NCI-H226 (cell line): ENCODE measurements at regions not wholly inside any gene's neighbourhood (a gene's known extent, or its start where the extent isn't known, plus 50 kb on each side); places are given as distances from the start of the nearest gene placed in this dataset.

Source experiments
- DNase-seq: peaks from one replicate; pipeline ENCODE4 v3.0.0-alpha.2; 2015

DNA sequence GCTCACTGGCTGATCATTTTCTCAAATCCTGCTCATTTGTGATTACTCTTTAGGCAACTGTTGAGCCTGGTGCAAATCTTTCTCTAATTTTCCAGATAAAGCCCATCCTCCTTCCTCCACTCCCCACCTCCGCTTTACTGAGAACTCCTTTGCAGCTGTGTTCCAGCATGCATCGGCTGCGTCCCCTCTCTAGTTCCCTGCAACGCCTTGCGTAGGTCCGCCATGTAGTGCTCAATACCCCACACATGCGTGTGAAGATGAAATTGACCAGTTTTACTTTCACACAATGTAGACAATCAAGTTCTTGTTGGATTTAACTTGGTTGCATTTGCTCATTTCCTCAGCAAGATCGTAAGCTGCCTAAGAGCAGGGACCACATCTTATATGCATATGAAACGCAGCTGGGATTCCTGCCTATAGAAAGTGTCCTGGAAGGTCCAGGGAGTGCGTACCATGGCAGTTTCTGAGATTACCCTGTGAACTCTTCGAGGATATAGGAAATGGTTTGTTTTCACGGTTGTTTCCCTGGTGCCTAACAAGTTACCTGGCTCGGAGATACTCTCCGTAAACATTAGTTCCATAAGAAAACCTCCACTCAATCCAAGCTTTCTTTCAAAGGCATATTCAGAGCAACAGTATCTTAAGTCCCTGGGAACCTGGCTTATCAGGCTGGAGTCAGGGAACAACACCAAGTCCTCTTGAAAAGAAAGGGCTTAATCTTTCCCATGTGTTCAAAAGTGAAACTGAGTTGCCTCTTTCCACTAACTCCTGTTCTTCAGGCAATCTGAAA lies 766.4 kb upstream of the ID2 start:
- DNase-seq: no peak

DNA sequence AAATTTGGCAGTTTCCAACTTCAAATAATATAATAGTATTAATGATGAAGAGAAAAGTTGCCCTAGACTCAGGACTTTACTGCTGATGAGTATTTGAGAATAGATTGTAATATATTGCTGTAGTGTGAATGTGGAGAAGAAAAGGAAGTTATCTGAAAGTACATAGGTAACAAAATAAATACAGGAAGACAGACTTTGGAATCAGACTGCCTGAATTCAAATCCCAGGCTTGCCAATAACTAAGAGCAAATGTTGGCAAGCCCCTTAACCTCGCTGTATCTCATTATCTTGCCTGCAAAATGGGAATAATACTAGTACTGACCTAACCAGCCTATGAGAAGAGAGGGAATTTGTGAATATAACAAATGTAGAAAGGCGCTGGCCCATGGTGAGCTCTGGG lies 765.2 kb upstream of the ID2 start:
- DNase-seq: no peak

DNA sequence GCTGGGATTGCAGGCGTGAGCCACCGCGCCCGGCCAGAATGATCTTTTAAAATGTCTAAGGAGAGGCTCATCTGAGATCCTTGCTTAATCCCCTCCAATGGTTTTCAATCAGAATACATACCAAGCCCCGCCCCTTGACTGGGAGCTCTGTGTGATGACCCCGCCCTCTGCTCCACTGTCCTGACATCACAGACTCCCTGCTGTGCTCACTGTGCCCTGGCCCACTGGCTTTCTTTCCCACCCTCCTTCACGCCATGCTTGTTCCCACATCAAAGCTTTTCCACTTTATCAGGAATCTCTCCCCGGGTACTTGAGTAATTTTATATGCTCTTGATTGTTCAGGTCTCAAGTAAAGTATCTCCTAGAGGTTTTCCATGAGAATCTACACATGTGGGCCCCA lies 762.3 kb upstream of the ID2 start:
- no peak for DNase-seq

DNA sequence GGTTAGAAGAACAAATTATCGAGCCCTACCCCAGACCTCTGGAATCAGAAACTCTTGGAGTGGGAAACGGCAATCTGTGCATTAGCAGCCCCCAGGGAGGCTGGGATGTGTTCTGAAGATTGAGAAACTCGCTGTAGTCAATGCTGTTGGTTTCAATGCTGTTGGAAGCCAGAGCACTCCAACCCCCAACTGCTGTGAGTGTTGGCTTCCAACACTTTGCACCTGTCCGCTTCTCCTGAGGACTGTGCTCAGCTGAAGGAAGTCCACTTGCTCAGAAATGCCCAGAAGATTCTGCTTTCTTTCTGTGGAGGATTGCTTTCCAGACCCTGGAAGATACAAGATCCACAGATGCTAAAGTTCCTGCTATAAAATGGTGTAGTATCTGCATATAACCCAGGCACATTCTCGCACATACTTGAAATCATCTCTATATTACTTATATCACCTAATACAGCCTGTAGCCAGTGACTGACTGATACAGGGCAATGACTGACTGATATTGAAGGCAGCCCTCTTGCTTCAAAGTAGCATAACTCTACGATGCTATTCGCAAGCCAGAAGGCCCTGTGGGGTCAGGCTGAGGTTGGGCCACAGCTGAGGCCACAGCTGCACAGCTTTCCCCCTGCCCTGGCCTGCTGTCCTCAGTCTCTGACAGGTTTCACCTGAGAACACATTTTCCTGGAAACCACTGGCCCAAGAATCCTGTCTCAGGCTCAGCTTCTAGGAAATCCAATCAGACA lies 757.7 kb upstream of the ID2 start:
- no peak for DNase-seq

DNA sequence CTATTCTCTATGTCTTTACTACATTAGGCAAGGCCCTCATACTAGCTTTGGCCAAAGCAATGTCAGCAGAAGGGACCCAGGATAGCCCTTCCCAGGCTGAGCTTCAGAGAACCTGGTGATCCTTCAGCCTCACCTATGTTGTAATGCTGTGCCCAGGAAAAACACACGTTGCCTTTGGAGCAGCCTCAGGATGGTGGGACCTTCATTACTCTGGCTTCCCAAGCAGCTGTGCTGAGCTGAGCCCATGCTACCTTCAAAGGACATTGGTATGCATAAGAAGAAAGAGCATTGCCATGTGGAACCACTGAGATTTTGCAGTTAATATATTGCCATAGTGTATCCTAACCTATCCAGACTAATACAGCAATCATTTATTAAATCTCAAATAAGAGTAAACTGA lies 756.4 kb upstream of the ID2 start:
- no peak for DNase-seq

DNA sequence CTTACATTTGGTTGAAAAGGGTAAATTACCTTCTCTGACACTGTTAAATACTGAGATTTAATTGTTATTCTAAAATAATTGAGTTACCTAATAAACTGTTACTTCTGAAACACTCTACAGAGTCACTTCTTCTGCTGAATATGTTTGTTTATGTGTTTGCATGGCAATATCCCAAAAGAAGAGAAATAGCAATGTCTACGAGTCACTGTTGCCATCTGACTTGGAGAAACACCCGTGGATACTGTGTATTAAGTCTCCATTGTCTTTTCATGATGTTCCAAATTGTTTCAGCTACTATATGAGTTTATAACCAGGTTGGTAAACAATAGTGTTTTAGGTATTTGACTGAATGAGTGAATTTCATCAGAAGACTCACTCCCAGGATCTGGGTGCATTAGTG lies 754.2 kb upstream of the ID2 start:
- no peak for DNase-seq

DNA sequence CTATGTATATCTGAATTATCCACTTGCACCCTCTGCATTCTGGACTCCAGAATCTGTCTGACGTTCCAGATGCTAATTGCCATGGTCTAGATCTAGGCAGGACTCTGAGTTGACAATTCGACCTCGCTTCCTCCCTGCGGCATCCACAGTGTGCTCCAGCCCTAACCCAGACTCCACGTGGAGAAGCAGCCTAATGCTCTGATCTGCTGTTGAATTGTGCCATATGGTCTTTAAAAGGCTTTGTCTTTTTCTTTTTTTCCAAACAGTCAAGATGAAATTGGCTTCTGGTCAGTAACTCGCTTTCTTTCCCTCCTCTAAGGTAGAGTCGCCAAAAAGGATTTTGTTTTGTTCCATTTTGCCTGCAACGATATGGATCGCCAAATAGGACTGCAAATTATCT lies 752.6 kb upstream of the ID2 start:
- no peak for DNase-seq

DNA sequence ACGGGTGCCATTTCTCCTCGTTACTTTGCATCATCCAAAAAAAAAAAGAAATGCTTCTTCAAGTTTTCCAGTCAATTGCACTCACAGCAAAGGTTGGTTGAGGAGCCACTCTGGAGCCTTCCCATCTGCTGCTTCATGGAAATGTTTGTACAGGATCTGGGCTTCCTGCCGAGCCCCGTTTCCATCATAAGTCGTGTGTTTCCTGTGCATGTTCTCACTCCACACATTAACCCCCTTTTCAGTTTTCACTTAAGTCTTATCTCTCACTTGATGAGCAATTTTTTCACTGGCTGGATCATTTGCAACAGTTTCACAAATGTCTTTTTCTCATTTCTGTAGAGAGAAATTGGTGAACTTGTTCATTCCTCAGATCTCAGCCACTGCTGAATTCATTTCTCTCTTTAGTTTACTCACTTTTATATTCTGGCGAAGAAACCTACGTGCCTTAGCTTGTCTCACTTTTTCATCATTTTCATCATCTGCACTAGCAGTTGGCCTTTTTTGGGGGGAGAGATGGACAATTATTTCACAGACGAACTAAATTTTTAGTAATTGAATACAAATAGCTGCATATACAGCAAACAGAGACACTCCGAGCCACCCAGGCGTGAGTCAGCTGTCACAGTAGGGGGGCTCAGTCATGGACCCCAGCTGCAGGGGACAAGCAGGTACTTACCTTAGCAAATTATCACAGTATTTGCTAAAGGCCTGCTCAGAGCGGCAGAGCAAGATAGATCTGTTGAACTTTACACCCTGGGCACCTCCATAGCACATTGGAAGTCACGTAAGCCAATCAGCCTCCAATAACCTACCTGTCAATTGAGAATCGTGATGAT lies 750.8 kb upstream of the ID2 start:
- no peak for DNase-seq

DNA sequence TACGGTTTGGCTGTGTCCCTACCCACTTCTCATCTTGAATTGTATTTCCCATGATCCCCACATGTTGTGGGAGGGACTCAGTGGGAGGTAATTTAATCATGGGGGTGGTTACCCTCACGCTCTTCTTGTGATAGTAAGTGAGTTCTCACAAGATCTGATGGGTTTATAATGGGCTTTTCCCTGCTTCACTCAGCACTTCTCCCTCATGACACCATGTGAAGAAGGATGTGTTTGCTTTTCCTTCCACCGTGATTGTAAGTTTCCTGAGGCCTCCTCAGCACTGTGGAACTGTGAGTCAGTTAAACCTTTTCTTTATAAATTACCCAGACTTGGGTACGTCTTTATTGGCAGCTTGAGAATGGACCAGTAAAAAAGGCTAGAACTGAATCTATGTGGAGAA lies 750.0 kb upstream of the ID2 start:
- DNase-seq: no peak

DNA sequence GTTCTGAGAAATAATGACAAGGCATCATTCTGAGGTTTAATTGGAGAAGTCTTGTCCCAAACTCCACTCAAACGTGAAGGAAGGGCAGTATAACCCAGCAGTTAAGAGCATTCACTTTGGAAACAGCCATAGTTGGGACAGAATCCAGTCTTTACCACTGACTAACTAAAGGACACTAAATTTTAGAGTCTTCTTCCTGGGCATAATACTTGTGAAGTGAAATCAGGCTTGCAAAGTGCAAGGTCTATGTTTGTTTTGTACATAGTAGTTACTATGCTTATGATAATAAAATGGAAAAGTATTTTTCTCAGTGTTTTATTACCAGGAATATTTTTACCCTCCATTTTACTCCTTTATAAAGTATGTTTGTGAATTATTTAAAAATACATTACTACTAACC lies 748.2 kb upstream of the ID2 start:
- DNase-seq: no peak

DNA sequence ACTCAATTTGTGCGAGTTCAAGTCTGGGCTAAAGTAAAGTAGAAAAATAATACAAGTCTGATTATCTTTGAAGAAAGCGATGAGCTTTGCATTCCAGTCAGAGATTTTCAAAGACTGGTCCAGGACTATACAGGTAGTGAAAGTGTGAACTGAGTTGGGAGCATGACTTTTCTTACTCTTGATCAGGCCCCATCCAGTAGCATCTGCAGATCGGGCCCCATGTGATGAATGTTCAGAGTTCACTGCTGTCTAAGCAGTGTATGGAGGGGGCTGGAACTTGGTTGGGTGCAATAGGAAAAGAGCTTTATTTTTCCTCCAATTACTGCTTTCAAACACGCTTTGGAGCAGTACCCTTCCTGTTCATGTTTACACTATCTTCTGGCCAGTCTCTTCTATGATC lies 747.4 kb upstream of the ID2 start:
- DNase-seq: no peak

DNA sequence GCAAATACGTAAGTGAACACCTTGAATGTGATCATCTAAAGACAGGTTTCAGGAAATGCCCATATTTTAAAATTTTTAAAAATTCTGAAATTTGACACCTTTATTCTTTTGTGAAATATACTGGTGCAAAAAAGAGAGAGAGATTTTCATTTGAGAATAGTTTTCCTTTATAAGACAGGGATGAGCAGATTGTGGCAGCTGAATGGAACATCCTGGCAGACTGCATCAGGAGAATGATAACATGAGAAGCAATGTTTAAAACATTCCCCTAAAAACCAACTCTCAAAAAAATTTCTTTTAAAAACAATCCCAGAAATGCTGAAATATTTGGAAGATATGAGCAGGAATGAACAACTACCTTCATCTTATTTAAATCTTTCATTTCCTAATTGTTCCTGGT lies 744.8 kb upstream of the ID2 start:
- no peak for DNase-seq

DNA sequence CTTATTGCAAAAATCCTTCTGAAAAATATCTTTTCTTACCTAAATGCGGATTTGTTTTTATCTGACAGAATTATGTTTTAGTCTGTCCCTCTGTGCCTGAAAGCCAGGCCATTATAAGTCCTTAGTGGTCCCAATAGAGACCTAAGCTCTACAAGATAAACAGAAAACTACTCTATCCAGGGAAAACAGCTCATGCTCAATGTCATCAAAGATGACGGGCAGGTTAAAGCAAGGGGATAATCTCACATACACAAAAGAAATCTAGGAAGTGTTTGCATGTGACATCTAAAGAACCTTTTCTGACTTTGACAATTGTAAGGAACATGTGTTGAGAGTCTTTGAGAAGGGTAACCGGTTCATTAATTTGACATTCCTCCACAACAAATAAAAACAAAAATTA lies 741.1 kb upstream of the ID2 start:
- DNase-seq: no peak

DNA sequence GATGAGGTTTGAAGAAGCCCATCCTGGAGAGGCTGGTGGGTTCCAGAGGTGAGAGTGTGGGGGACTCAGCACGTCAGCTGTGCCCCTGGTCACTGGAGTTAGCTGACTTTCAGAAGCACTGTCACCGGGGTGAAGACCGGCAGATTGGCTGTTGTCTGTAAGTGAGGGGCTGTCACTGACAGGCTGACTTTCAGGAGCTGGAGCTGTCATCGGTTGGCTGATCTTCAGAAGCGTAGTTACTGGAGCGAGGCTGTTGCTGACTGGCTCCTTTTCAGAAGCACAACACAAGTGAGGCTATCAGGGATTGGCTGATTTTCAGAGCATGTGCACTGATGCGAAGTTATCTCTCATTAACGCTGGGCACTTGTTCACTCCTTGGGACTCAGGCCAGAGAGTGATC lies 738.4 kb upstream of the ID2 start:
- DNase-seq: no peak

DNA sequence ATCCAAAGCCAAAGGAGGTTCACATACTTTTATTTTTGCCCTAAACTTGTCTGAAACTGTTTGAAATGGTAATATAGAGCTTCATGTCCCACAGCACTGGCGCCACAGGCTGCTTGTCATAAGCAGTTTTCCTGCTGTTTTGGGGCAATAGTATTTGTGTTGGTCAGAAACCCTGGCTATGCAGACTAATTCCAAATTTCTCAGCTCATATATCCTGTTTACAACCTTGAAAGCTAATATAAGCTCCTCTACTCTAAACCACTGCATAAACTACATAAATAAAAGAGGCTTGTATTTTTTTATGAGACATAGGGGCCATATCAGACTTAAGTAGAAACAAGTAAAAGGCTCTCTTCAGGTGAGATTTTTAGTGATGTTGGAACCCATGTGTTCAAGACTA lies 736.8 kb upstream of the ID2 start:
- no peak for DNase-seq

DNA sequence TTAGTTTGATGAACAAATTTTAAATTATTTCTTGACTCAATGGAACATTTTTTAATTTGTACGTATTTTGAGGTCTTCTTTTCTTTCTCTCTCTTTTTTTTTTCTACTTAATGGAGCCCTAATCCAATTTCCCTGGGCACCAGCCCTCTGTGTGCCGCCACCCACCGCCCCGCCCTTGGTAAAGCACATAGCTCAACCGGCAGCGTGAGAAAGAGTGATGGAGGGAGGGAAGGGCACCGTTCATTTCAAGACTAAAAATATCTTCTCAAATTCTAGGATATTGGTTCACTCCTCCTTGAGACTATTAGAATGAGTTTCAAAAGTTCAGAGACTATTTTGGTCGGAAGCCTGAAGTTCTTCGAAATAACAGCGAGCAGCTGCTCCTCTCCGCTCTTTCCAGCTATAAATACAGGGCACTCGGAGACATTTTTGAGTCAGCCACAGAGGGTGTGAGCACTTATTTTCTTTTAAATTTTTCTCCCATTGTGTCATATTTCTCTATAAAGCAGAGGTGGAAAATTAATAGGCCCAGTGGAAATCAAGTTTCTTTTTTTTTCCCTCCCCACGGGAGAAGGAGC lies 731.7 kb upstream of the ID2 start:
- no peak for DNase-seq

DNA sequence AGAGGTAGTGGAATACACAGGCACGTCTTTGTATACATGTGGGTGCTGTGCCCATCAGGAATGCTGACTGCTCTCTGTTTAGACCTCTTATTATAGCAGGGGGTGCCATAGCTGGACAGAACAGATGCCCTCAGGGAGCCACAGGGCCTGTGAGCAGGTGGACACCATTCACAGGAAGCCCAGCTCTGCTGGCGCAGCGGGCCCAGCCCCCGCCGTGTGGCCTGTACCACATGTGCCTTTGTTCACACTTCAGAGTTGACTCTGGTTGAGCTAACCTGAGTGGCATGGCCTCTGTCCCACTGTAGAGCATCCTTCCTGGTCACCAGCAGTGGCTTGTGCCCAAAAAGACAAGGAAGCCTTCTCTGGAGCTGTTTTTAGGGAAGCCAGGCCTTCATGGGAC lies 730.9 kb upstream of the ID2 start:
- DNase-seq: no peak

DNA sequence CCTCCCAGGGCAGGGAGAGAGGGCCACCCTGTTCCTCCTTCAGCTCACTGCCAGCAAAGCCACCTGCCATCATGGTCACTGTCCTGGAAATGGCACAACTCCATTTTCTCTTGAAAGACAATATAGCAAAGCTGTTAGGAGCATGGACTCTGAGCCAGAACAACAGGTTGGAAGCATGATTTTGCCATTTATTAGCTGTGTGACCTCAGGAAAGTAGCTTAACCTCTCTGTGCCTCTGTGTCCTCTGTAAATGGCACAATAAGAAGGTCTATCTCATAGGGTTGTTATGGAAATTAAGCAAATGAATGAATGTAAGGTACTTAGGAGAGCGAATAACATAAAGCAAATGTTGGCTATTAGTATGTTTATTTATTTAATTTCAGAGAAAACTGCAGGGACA lies 730.4 kb upstream of the ID2 start:
- DNase-seq: no peak

DNA sequence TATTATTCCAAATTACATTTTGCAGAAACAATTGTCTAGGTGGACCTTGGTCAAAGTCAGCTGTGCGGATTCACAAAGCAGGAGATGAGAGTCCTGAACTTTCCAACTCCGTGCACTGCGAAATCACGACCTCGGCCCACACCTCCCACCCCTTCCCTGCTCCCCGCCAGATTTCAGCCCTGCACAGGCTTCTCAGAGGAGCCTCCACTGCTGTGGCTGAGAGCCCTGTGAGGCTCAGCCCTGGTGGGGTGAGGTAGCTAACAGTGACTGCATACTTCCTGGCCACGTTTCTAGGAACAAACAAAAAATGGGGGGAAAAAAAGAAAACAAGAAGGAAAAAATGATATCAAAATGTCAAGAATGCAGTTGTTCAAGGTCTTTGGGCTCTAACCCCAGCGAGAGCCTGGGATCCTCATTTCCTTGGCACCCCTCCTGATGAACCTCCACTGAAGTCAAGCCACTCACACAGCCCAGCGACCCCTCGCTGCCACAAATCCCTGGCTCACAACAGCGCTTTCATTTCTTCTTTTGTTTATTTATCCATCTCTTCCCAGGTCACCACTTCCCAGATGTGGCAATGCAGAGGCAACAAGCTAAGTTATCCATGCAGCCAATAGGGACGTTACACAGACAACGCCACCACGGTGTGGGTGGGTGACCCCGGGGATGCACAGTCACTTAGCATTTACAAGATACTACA lies 729.7 kb upstream of the ID2 start:
- no peak for DNase-seq

DNA sequence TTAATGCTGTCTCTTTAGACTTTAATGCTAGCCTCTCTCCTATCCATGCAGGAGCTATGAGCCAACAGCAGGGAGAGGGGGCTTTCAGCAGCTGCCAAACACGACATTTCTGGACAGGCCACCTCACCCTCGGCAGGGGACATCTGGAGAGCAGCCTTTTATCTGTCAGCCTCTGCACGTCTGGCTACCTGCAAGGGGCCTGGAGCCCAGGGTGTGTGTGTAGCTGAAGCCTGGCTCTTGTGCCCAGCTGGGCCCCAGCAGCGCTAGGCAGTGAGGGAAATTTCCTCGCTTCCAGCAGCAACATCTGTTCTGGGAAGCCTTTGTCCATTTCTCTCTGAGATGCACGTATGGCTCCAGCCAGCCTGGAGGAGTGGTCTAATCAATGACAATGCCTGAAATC lies 728.7 kb upstream of the ID2 start:
- DNase-seq: no peak

DNA sequence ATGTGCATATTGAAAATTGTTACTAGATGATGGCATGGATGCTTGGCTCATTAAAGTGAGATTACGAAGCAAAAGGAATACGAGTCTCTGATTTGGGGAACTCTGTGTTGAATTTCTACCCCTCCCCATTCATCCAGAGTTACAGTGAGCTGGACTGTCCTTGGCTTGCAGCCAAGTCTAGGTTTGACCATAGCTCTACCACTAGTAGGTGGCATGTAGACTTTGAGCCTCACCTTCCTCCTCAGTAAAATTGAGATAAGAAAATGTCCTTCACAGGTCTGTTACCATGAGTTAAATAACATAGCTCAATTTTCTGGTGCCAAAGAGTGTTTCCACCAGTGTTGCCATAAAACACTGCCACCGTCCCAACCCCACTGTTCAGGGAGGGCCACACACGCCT lies 727.6 kb upstream of the ID2 start:
- DNase-seq: no peak

DNA sequence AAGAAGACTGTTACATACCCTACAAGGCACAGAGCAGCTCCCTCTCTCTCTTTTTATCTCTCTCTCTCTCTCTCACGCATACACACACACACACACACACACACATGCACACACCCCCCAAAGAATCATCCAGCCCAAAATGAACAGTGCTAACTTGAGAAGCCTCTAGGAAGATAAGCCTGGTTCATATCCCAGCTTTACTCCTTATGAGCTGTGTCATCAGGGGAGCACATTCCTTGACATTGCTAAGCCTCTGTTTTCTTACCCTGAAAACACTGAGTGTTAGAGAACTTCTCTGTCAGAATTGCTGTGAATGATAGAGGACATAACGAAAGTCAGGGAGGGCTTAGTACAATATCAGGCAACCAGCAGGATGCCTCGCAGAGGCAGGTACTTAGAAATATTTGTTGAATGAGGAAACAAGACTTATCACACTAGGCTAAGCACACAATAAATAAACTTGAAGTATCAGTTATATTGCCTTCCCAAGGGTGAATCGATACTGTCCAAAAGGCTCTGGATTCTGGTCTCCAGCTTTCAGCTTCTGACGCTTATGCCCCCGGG lies 725.6 kb upstream of the ID2 start:
- DNase-seq: peak; percentile 86

DNA sequence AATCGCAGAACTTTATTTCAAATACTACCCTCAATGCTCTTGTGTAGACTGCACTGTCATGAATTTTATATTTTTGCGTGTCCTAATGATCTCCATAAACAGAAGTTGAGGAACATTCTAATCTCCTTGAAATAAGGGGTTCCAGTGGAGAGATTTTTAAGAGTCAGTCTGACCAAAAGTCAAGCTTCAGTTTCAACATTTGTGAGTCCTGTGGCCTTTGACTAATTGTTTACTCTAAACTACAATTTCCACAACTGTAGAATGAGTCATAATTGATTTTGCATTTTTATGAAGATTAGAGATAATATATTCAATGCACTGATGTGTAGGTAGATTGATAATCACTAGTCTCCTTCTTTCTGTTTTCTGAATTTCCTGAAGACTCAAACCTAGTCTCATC lies 720.3 kb upstream of the ID2 start:
- DNase-seq: no peak
